Stomach (tissue), 8 donors: ENCODE measurements at regions not wholly inside any gene's neighbourhood (a gene's known extent, or its start where the extent isn't known, plus 50 kb on each side); places are given as distances from the start of the nearest gene placed in this dataset.
A peak's percentile ranks its signal among the peaks of the same experiment; 100 is the strongest.

Source experiments
- DNase-seq, 2 donors: peaks; one replicate each; pipeline versions ENCODE4 v3.0.0 to v3.0.0-alpha.2; 2013 to 2019
- H3K27ac ChIP-seq, 5 donors: fragments of 200-600 bp in 4 of 5; sonication (generic) in 4 of 5; one replicate each; pipeline ENCODE4 v1.5.1; 2013 to 2019; ENCODE audit warnings: mild to moderate bottlenecking in 1 of 5, moderate library complexity in 1 of 5
- H3K27me3 ChIP-seq, 3 donors: fragments of 200-600 bp; sonication (generic); one replicate each; pipeline ENCODE4 v1.5.1; 2017 to 2019; ENCODE audit warnings: mixed run types in 1 of 3
- H3K36me3 ChIP-seq, 4 donors: fragments of 200-600 bp; sonication (generic); 1 replicate in 3 of 4; 2 replicates in 1 of 4; pipeline ENCODE4 v1.5.1; 2016 to 2019
- H3K4me1 ChIP-seq, 4 donors: fragments of 200-600 bp; sonication (generic); one replicate each; pipeline ENCODE4 v1.5.1; 2016 to 2019
- H3K4me3 ChIP-seq, 4 donors: fragments of 200-600 bp; sonication (generic) in 3 of 4; one replicate each; pipeline ENCODE4 v1.5.1; 2016 to 2019; ENCODE audit warnings: mild to moderate bottlenecking in 1 of 4
- H3K9me3 ChIP-seq, 4 donors: fragments of 200-600 bp; sonication (generic); one replicate each; pipeline ENCODE4 v1.5.1; 2016 to 2019
- EP300 ChIP-seq: sonication (generic); formaldehyde crosslinking; IDR thresholded peaks from one replicate; pipeline ENCODE4 v1.6.1; 2017; ENCODE audit warnings: antibody characterized with exemption
- POLR2A ChIP-seq, 4 donors: fragments of 450-650 bp; IDR thresholded peaks; one replicate each; pipeline ENCODE4 v1.6.1; 2016; ENCODE audit warnings: antibody characterized with exemption in 4 of 4, control low read depth in 2 of 4, mild to moderate bottlenecking in 1 of 4, moderate library complexity in 1 of 4
- POLR2AphosphoS5 ChIP-seq, 3 donors: sonication (generic); formaldehyde crosslinking; IDR thresholded peaks; one replicate each; pipeline ENCODE4 v1.6.1; 2016; ENCODE audit warnings: antibody characterized with exemption in 3 of 3
- WGBS, 5 donors: extraction: QIAGEN DNeasy Blood & Tissue Kit in 3 of 5; methylation state at CpG; one replicate each; pipeline versions ENCODE4 v1.1.5 to v1.1.7; 2013 to 2018; 5-methylcytosine and 5-hydroxymethylcytosine counted together
- intact Hi-C: fragments of 100-400 bp; cut with DNase I; formaldehyde crosslinking; loops from one replicate; pipeline ENCODE4 v1.15.1; 2023; ENCODE audit warnings: low total_unique reads
- TF ChIP-seq, protein P1 (sequence below), 7 experiments: fragments of 450-650 bp in 4 of 7; fragments of 200-600 bp in 3 of 7; sonication (generic) in 3 of 7; IDR thresholded peaks; one replicate each; pipeline ENCODE4 v1.5.1; 2016 to 2019; ENCODE audit warnings: antibody characterized with exemption in 7 of 7, control low read depth in 2 of 7, mild to moderate bottlenecking in 1 of 7
- donor health status: healthy with polysubstance abuse.
- donor health status: Bipolar disorder and iron deficiency.
- donor health status: healthy.

DNA sequence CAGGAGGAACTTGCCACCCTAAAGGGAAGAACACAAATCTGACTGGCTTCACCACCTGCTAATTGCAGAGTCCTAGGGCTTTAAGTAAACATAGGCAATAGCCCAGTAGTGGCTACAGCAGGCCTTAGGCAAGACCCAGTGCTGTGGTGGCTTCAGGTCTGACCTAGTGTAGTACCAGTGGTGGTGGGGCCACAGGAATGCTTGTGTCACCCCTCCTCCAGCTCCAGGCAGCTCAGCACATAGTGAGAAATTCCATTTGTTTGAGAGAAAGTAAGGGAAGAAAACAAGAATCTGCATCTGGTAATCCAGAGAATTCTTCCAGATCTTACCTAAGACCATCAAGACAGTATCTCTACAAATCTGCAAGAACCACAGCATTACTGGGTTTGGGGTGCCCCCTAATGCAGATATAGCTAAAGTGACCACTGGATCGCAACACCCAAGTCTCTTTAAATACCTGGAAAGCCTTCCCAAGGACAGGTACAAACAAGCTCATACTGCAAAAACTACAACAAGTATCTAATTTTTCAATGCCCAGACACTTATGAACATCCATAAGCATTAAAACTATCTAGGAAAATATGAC lies 102.6 kb upstream of the TRPM3 start:
- TF ChIP-seq EP300 = no peak
- TF ChIP-seq POLR2A (IDR thresholded peaks at IDR 0.05) = no peak
- TF ChIP-seq, protein P1, sequence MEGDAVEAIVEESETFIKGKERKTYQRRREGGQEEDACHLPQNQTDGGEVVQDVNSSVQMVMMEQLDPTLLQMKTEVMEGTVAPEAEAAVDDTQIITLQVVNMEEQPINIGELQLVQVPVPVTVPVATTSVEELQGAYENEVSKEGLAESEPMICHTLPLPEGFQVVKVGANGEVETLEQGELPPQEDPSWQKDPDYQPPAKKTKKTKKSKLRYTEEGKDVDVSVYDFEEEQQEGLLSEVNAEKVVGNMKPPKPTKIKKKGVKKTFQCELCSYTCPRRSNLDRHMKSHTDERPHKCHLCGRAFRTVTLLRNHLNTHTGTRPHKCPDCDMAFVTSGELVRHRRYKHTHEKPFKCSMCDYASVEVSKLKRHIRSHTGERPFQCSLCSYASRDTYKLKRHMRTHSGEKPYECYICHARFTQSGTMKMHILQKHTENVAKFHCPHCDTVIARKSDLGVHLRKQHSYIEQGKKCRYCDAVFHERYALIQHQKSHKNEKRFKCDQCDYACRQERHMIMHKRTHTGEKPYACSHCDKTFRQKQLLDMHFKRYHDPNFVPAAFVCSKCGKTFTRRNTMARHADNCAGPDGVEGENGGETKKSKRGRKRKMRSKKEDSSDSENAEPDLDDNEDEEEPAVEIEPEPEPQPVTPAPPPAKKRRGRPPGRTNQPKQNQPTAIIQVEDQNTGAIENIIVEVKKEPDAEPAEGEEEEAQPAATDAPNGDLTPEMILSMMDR (IDR thresholded peaks at IDR 0.05) = no peak
- TF ChIP-seq POLR2AphosphoS5 (IDR thresholded peaks at IDR 0.05) = no peak
- H3K4me1 ChIP-seq = no peaks in the 10 kb centered on the region
- 81 to 94% (median 91%) methylated on average over 1 of the region's 1 CpG for WGBS, 5 donors
- H3K27ac ChIP-seq = no peak overlapping the region
- intact Hi-C loops = no loop called here
- no peak overlapping the region for H3K4me3 ChIP-seq
- H3K36me3 ChIP-seq = no peaks in the 10 kb centered on the region
- H3K9me3 ChIP-seq = no peaks in the 10 kb centered on the region
- H3K27me3 ChIP-seq = no peaks in the 10 kb centered on the region
- DNase-seq = peak in 1 of 2 donors; percentile 9

DNA sequence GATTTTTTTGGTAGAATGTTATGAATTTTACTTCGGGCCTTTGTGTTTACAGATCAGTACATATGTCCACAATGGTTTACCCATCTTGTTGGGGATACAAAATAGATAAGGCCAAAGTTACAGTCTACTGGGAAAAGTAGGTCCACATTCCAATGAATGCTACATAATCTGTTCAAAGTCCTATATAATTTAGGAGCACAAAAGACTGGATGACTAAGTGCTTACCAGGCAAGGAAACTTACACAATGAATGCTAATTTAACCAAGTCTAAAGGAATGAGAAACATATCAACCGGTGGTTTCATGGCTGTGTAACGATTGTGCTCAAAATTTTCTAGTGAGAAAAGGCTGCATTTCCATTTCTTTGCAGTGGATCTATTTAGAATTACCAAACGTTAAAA lies 97.4 kb upstream of the TRPM3 start:
- no peak for DNase-seq
- intact Hi-C loops = no loop called here
- 50 to 63% (median 52%) methylated on average over 4 of the region's 4 CpGs for WGBS, 5 donors
- Histone ChIP-seq H3K4me3 (no peak overlapping the region), H3K36me3 (no peaks in the 10 kb centered on the region), H3K27ac (no peak overlapping the region), H3K27me3 (no peaks in the 10 kb centered on the region), H3K4me1 (no peaks in the 10 kb centered on the region), H3K9me3 (peaks cover 0 to 11% (median 6%) of the 10 kb centered on the region in 4 donors)
- no peak for TF ChIP-seq POLR2AphosphoS5 (IDR thresholded peaks at IDR 0.05)
- TF ChIP-seq POLR2A (IDR thresholded peaks at IDR 0.05) = no peak
- no peak for TF ChIP-seq EP300
- TF ChIP-seq, protein P1 (IDR thresholded peaks at IDR 0.05) = no peak

DNA sequence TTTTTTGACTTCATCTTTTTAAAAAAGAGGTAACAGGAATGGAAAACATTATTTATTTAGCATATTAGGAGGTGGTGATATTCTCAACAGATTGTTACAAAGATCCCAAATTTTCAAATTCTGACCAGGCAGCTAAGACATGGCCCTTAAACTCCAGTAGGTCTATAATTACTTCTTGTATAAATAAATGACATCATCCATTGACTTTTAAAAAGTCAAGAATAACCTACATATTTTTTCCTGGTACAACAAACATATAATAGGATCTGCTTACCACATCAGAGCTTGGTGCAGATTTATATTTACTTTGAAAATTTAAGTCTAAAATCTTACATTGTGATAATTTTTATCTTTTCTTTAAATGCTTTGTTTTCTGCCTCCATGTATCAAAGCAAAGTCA lies 92.2 kb upstream of the TRPM3 start:
- no peaks in the 10 kb centered on the region for H3K4me1 ChIP-seq
- H3K4me3 ChIP-seq = no peak overlapping the region
- peaks cover 0 to 21% (median 17%) of the 10 kb centered on the region in 4 donors for H3K9me3 ChIP-seq
- no peaks in the 10 kb centered on the region for H3K27me3 ChIP-seq
- DNase-seq = no peak
- no peaks in the 10 kb centered on the region for H3K36me3 ChIP-seq
- H3K27ac ChIP-seq = no peak overlapping the region
- TF ChIP-seq EP300 (no peak), POLR2A (IDR thresholded peaks at IDR 0.05) (no peak), POLR2AphosphoS5 (IDR thresholded peaks at IDR 0.05) (no peak)
- TF ChIP-seq, protein P1 (IDR thresholded peaks at IDR 0.05) = no peak
- intact Hi-C loops = no loop called here

DNA sequence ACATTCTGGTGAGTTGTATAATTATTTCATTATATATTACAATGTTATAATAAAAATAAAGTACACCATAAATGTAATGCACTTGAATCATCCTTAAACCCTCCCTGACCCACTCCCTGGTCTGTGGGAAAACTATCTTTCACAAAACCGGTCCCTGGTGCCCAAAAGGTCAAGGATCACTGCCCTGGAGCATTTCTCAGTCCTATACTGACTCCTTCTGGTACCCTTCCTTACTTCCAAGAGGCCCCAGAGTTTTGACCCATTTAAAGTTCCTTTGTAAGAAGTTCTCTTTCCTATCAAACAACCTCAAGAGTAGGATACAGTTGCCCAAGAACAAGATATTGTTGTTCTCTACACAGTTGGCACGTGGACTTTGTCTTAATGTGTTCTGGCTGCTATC lies 88.9 kb upstream of the TRPM3 start:
- Histone ChIP-seq H3K4me3 (no peak overlapping the region), H3K4me1 (no peaks in the 10 kb centered on the region), H3K27ac (no peak overlapping the region), H3K36me3 (no peaks in the 10 kb centered on the region), H3K9me3 (peaks cover 0 to 21% (median 17%) of the 10 kb centered on the region in 4 donors), H3K27me3 (no peaks in the 10 kb centered on the region)
- 44 to 62% (median 55%) methylated on average over 2 of the region's 2 CpGs for WGBS, 5 donors
- no peak for TF ChIP-seq POLR2AphosphoS5 (IDR thresholded peaks at IDR 0.05)
- TF ChIP-seq EP300 = no peak
- TF ChIP-seq, protein P1 (IDR thresholded peaks at IDR 0.05) = no peak
- no peak for DNase-seq
- intact Hi-C loops = no loop called here
